Retina (tissue), 1 donor: ENCODE measurements at regions not wholly inside any gene's neighbourhood (a gene's known extent, or its start where the extent isn't known, plus 50 kb on each side); places are given as distances from the start of the nearest gene placed in this dataset.
A peak's percentile ranks its signal among the peaks of the same experiment; 100 is the strongest.
"Not testable (repeated sequence)": the region's sequence is repeated elsewhere in the genome, so short reads cannot be mapped to it uniquely, and the experiment has no call there.

Experiments used
- DNase-seq: peaks from one replicate; pipeline ENCODE4 v3.0.0-alpha.2; 2016

DNA sequence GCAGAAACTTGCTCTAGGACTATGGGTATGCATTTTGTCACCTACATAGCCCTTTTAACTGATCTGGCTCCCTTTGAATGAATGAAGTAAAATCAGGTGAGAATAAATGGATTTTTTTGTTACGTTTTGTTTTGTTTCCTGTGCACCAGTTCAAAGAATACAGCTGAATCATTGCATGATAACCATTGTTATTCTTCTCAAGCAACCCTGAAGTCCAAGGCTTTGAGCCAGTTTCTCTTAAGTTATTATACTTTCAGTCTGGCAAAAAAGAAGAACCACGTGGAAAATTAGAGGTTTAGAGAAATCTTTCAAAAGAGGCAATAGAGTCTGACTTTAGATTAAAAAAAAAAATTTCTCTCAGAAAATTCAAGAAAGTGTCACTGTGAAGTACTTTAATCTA, 398.6 kb upstream of the TECRL start:
- DNase-seq: no peak

DNA sequence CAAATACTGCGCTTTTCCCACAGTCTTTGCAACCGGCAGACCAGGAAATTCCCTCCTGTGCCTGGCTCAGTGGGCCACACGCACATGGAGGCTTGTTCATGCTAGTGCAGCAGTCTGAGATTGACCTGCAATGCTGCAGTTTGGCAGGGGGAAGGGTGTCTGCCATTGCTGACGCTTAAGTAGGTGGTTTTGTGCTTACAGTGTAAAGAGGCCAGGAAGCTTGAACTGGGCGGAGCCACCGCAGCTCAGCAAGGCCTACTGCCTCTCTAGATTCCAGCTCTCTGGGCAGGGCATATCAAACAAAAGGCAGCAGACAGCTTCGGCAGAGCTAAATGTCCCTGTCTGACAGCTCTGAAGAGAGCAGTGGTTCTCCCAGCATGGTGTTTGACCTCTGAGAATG, 390.5 kb upstream of the TECRL start:
- DNase-seq: no peak

GRCh38 chr4:64798828-64799227, 389.6 kb upstream of the TECRL start:
- not testable (repeated sequence) for DNase-seq

GRCh38 chr4:64796581-64796980, 387.3 kb upstream of the TECRL start:
- DNase-seq: peak; percentile 49

- DNase-seq: peak; percentile 21
Observed at GRCh38 chr4:64784125-64784524, 374.9 kb upstream of the TECRL start.

DNA sequence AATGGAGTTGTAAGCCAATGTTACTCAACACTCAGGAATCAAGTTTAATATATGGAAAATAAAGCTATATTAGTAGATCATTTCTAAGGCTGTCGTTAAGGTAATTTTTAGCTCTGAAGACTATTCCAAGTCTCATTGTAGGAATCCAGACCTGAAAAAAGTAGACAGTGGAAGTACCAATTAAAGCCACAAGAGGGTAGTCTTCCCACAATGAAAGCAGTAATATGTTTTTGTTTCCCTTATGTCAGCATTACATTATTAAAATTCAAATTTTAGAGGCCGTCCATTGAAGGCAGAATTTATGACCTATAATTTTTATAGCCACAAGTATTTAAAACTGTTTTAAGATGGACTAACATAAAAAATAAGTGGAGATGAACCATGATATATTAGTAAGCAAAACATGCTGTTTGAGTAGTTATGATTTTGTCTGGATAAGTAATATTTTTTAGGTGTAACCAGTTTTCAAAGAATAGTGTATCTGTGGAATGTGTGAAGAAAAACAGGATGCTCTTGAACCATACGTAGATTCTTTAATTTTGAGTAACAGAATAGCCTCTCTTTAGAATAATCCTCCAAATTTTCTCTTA, 372.6 kb upstream of the TECRL start:
- peak; percentile 41 for DNase-seq

DNA sequence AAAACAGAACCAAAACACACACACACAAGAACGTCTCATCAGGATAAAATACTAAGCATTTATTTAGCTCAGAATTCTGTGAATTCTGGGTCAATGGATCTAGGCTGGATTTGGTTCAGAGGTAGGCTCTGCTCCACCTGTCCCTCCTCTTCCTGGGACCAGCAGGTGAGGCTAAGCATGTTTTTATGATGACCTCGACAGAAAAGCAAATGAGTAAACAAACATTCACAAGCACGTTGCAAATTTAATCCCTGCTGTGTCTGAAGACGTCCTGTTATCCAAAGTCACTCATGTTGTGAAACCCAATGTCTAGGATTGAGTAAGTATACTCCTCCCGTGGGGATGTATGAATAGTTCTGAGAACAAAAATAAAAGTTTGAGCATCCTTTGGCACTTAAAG, 371.4 kb upstream of the TECRL start:
- no peak for DNase-seq

DNA sequence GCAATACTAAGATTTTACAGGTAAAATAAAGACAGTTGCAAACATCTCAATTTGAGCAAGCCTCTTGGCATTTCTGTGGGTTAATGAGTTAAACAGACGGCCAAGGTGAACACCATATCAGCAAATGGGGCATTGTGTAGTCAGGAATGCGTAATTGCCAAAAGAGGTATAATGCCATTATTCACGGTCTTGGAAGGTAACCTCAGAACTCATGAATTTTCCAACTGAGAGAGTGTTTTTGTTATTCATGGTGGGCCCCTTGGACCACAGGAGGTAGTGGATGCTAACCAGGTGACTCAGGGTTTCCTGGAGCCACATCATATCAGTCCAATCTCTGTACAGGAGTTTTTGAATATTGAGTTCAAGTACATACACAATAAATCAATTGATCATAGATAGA, 368.0 kb upstream of the TECRL start:
- DNase-seq: no peak

DNA sequence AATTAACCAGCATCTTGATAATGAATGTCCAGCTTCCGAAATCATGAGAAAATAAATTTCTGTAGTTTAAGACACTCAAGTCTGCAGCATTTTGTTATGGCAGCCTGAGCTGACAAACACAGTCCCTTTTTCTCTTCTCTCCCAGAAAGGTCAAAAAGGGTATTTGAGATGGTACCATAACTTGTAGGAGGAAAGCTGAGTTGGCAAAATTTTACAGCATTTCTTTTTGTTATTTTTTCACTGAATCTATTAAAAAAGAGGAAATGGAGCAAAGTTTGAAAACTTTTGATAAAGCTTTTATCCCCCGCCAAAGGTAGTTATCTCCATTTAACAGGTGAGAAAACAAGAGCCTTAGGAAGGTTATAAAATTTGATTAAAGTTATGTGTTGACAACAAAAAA, 367.6 kb upstream of the TECRL start:
- DNase-seq: no peak

DNA sequence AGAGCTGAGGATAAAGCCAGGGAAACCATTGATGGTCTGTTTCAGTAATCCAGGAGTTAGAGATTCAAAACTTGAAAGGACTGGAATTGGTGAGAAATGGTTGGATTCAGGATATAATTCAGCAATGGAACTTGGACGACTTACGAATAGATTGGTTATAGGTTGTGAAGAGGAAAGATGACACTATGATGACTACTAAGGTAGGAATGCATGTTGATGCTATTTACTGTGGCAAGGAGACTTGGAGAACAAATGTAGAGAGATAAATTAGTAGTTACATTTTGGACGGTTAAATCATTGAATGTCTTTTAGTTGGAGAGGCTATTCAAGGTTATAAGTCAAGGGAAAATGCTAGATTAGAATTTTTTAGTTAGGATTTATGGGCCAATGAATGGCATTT, 365.4 kb upstream of the TECRL start:
- DNase-seq: no peak

GRCh38 chr4:64771149-64771548, 361.9 kb upstream of the TECRL start:
- no peak for DNase-seq

GRCh38 chr4:64767547-64767946, 358.3 kb upstream of the TECRL start:
- no peak for DNase-seq

- DNase-seq: no peak
Observed at GRCh38 chr4:64766565-64766964, 357.3 kb upstream of the TECRL start.

GRCh38 chr4:64756016-64756415, 346.8 kb upstream of the TECRL start:
- no peak for DNase-seq

- no peak for DNase-seq
Observed at GRCh38 chr4:64747919-64748715, 338.9 kb upstream of the TECRL start.

DNA sequence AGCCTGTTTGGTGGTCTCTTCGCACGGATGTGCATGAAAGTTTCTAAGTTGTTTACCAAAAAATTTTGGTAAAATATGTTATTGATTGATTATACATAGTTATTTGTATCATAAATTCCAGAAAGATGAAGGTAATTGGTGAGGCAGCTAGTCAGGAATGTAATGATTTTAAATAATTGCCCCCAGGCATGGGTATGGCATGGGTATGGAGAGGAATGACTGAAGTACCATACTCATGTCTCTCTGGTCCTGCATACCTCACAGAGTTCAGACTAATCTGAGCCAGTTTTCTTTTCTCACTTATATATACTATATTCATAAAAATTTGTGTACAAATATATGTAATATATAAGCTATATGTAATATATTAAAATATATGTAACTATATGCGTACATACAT, 329.0 kb upstream of the TECRL start:
- DNase-seq: no peak

DNA sequence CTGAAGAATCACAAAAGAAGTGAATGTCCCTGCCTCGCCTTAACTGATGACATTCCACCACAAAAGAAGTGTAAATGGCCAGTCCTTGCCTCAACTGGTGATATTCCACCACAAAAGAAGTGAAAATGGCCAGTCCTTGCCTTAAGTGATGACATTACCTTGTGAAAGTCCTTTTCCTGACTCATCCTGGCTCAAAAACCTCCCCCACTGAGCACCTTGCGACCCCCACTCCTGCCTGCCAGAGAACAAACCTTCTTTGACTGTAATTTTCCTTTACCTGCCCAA, 328.5 kb upstream of the TECRL start:
- DNase-seq: not testable (repeated sequence)

- DNase-seq: no peak
Observed at GRCh38 chr4:64737026-64737853, 328.0 kb upstream of the TECRL start.

GRCh38 chr4:64729561-64729960, 320.3 kb upstream of the TECRL start:
- DNase-seq: no peak

DNA sequence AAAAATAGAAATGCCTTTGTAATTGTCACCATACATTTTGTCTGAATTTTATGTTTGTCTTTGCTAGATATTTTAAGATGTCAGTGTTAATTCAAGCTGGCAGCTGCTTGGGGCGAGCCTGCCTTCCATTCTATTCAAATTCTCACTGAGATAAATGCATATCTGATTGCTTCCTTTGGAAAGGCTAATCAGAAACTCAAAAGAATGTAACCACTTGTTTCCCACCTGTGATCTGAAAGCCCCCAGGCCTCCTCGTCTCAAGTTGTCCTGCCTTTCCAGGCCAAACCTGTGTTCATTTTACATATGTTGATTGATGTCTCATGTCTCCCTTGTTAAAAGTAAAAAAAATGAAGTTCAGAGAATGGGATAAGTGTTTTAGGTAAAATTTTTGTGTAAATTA, 318.7 kb upstream of the TECRL start:
- DNase-seq: peak; percentile 11

GRCh38 chr4:64727391-64727790, 318.1 kb upstream of the TECRL start:
- DNase-seq: peak; percentile 3

DNA sequence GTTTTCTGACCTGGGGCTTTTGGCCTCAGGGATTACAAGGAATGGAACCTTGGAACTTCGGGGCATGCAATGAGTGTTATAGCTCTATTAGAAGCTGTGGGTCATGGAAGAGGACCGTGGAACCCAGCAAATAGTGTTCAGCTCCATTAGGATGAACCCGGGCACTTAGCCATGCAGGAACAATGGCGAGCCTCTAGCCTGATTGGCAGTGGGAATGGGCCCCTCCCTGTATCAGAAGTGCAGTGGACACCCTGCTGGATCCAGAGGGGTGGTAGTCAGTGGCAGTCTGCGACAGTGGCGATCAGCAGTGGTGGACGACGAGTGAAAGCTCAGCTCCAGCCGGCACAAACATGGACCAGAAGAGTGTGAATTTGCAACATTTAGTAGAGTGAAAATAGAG, 315.4 kb upstream of the TECRL start:
- DNase-seq: no peak

- no peak for DNase-seq
Observed at GRCh38 chr4:64721106-64721505, 311.9 kb upstream of the TECRL start.

DNA sequence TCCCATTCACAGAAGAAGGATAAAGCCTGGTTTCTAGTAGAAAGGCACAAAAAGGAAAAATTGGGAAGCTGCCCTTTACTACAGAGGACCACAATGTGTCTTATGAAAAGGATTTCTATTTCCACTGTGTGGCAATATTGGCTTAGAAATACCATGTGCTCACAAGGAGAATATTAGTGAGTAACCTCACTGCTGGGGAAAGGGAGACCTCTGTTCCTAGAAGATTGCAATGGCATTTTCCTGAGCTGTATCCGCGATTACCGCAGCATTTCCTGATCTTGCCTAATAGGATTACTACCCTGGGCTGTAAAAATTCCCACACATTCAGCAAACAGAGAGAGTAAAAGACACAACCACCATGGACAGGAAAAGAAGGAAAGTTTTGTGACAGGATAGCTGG, 308.8 kb upstream of the TECRL start:
- DNase-seq: no peak
